GM10266 (cell line): ENCODE measurements at regions not wholly inside any gene's neighbourhood (a gene's known extent, or its start where the extent isn't known, plus 50 kb on each side); places are given as distances from the start of the nearest gene placed in this dataset.
"Not testable (repeated sequence)": the region's sequence is repeated elsewhere in the genome, so short reads cannot be mapped to it uniquely, and the experiment has no call there.

Experiments used
- DNase-seq: peaks from one replicate; pipeline ENCODE4 v3.0.0; 2012; ENCODE audit errors: extremely low spot score
- CTCF ChIP-seq: IDR thresholded peaks from 2 replicates; pipeline ENCODE4 v1.5.1; 2012; ENCODE audit warnings: mild to moderate bottlenecking, low read depth; ENCODE audit not compliant: control insufficient read depth, insufficient read depth; ENCODE audit errors: missing control alignments

- no peak for TF ChIP-seq CTCF
- no peak for DNase-seq
Observed at GRCh38 chr3:30320392-30320791, 286.0 kb upstream of the TGFBR2 start.

GRCh38 chr3:30321065-30321464, 285.3 kb upstream of the TGFBR2 start:
- TF ChIP-seq CTCF, result no peak
- no peak for DNase-seq

- DNase-seq, result not testable (repeated sequence)
Observed at GRCh38 chr3:30323649-30324048, 282.8 kb upstream of the TGFBR2 start.

GRCh38 chr3:30324587-30324986, 281.8 kb upstream of the TGFBR2 start:
- DNase-seq, result no peak

GRCh38 chr3:30327976-30328375, 278.4 kb upstream of the TGFBR2 start:
- not testable (repeated sequence) for DNase-seq

More at GRCh38 chr3:30324587-30324986, 281.8 kb upstream of the TGFBR2 start:
- no peak for TF ChIP-seq CTCF

GRCh38 chr3:30328935-30329334, 277.5 kb upstream of the TGFBR2 start:
- not testable (repeated sequence) for DNase-seq

GRCh38 chr3:30331519-30331918, 274.9 kb upstream of the TGFBR2 start:
- no peak for DNase-seq
- no peak for TF ChIP-seq CTCF

- no peak for DNase-seq
- TF ChIP-seq CTCF, result no peak
Observed at GRCh38 chr3:30332196-30333021, 274.0 kb upstream of the TGFBR2 start.

- TF ChIP-seq CTCF, result no peak
- DNase-seq, result no peak
Observed at GRCh38 chr3:30333143-30333542, 273.3 kb upstream of the TGFBR2 start.
